ENCODE measurements at regions not wholly inside any gene's neighbourhood (a gene's known extent, or its start where the extent isn't known, plus 50 kb on each side); places are given as distances from the start of the nearest gene placed in this dataset.

DNA sequence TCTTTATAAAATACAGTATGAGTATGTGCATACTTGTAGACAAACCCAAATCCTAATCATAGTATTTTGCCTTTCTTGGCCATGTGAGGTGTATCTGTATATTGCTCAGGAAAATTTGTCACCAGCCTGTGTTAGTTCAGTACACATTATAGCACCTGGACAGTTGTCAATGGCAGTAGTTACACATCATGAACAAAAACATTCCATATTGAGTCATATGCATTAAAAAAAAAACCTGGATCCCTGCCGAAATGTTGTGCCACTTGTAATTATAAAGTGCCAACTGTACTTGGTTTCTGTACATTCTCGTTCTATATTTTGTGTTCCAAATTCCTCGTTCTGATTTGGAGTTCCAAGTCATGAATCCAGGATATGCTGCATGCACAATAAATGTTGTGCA is 410.4 kb downstream of the INHBA start:
- TF ChIP-seq, protein P1, sequence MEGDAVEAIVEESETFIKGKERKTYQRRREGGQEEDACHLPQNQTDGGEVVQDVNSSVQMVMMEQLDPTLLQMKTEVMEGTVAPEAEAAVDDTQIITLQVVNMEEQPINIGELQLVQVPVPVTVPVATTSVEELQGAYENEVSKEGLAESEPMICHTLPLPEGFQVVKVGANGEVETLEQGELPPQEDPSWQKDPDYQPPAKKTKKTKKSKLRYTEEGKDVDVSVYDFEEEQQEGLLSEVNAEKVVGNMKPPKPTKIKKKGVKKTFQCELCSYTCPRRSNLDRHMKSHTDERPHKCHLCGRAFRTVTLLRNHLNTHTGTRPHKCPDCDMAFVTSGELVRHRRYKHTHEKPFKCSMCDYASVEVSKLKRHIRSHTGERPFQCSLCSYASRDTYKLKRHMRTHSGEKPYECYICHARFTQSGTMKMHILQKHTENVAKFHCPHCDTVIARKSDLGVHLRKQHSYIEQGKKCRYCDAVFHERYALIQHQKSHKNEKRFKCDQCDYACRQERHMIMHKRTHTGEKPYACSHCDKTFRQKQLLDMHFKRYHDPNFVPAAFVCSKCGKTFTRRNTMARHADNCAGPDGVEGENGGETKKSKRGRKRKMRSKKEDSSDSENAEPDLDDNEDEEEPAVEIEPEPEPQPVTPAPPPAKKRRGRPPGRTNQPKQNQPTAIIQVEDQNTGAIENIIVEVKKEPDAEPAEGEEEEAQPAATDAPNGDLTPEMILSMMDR (IDR thresholded peaks at IDR 0.05; ENCODE audit: control extremely low read depth, extremely low read depth): no peak
- DNase-seq: peak in 2 of 3 donors; percentile 10 to 14
- Histone ChIP-seq H3K27ac (ENCODE audit: low read depth in 1 of 2, low read length in 1 of 2) (no peak overlapping the region), H3K36me3 (ENCODE audit: control insufficient read depth in 4 of 4, insufficient read depth in 4 of 4, low read length in 4 of 4) (no peaks in the 10 kb centered on the region), H3K9me3 (ENCODE audit: control insufficient read depth in 4 of 4, insufficient read depth in 3 of 4, low read length in 3 of 4) (peaks cover 0 to 4% (median 0%) of the 10 kb centered on the region in 4 donors), H3K27me3 (ENCODE audit: control insufficient read depth in 3 of 3, insufficient read depth in 3 of 3, low read length in 2 of 3) (no peaks in the 10 kb centered on the region), H3K4me1 (ENCODE audit: control insufficient read depth in 5 of 5, insufficient read depth in 5 of 5, low read length in 5 of 5) (no peaks in the 10 kb centered on the region), H3K9ac (ENCODE audit: insufficient read depth in 1 of 2, low read length in 2 of 2) (no peak overlapping the region), H3K4me3 (no peak overlapping the region)
- no peak for ATAC-seq (ENCODE audit: insufficient read depth, low FRiP score)
- 71 to 86% methylated on average over 3 of the region's 3 CpGs for WGBS, 2 donors

DNA sequence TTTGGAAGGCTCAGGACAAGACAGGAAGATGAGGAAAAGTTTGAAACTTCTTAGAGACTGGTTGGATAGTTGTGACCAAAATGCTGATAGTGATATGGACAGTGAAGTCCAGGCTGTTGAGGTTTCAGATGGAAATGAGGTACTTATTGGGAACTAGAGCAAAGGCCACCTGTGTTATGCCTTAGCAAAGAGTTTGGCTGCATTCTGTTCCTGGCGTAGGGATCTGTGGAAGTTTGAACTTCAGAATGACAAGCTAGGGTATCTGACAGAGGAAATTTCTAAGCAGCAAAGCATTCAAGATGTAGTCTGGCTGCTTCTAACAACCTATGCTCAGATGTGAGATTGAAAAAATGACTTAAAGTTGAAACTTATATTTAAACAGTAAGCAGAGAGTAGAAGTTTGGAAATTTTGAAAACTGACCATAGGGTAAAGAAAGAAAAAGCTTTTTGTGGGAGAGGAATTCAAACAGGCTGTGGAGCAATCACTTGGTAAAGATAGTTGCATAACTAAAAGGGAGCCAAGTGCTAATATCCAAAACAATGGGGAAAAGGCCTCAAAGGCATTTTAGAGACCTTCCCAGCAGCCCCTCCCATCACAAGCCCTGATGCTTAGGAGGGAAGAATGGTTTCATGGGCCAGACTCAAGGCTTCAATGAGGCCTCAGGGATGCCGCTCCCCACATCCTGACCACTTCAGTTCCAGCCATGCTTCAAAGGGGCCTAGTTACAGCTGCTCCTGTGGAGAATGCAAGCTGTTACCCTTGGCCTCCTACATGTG is 415.1 kb downstream of the INHBA start:
- H3K4me3 ChIP-seq: no peak overlapping the region
- peaks cover 0 to 7% (median 0%) of the 10 kb centered on the region in 4 donors for H3K9me3 ChIP-seq (ENCODE audit: control insufficient read depth in 4 of 4, insufficient read depth in 3 of 4, low read length in 3 of 4)
- ATAC-seq (ENCODE audit: insufficient read depth, low FRiP score) (no peak), DNase-seq (no peak)
- H3K36me3 ChIP-seq (ENCODE audit: control insufficient read depth in 4 of 4, insufficient read depth in 4 of 4, low read length in 4 of 4): no peaks in the 10 kb centered on the region
- H3K27ac ChIP-seq (ENCODE audit: low read depth in 1 of 2, low read length in 1 of 2): no peak overlapping the region
- 90 to 93% methylated on average over 2 of the region's 2 CpGs for WGBS, 2 donors
- H3K9ac ChIP-seq (ENCODE audit: insufficient read depth in 1 of 2, low read length in 2 of 2): no peak overlapping the region
- TF ChIP-seq, protein P1 (IDR thresholded peaks at IDR 0.05; ENCODE audit: control extremely low read depth, extremely low read depth): no peak
- no peaks in the 10 kb centered on the region for H3K27me3 ChIP-seq (ENCODE audit: control insufficient read depth in 3 of 3, insufficient read depth in 3 of 3, low read length in 2 of 3)
- no peaks in the 10 kb centered on the region for H3K4me1 ChIP-seq (ENCODE audit: control insufficient read depth in 5 of 5, insufficient read depth in 5 of 5, low read length in 5 of 5)

DNA sequence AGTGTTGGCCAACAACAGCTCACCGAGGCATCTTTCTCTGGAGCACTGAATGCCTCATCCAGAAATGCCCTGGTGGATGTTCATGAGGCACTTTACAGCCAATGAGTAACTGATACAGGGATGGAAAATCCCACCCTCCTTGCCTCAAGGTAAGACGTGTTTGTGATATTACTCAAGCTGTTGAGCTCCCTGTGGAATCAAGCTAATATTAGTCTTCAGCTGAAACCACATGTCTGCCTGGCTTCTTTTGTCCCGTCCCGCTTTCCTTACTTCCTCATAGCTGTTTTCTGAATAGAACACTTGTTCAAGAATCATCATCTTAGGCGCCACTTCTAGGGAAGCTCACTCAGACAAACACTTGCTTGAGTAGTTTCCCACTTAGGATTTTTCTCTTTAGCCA is 422.4 kb downstream of the INHBA start:
- WGBS, 2 donors: 63 to 79% methylated on average over 5 of the region's 5 CpGs
- Histone ChIP-seq H3K27ac (ENCODE audit: low read depth in 1 of 2, low read length in 1 of 2) (no peak overlapping the region), H3K36me3 (ENCODE audit: control insufficient read depth in 4 of 4, insufficient read depth in 4 of 4, low read length in 4 of 4) (no peaks in the 10 kb centered on the region), H3K27me3 (ENCODE audit: control insufficient read depth in 3 of 3, insufficient read depth in 3 of 3, low read length in 2 of 3) (no peaks in the 10 kb centered on the region), H3K4me3 (no peak overlapping the region), H3K9me3 (ENCODE audit: control insufficient read depth in 4 of 4, insufficient read depth in 3 of 4, low read length in 3 of 4) (peaks cover 0 to 9% (median 0%) of the 10 kb centered on the region in 4 donors), H3K9ac (ENCODE audit: insufficient read depth in 1 of 2, low read length in 2 of 2) (no peak overlapping the region), H3K4me1 (ENCODE audit: control insufficient read depth in 5 of 5, insufficient read depth in 5 of 5, low read length in 5 of 5) (no peaks in the 10 kb centered on the region)
- no peak for ATAC-seq (ENCODE audit: insufficient read depth, low FRiP score)
- TF ChIP-seq, protein P1 (IDR thresholded peaks at IDR 0.05; ENCODE audit: control extremely low read depth, extremely low read depth): no peak
- DNase-seq: no peak
